WTC11 (cell line): ENCODE measurements at regions not wholly inside any gene's neighbourhood (a gene's known extent, or its start where the extent isn't known, plus 50 kb on each side); places are given as distances from the start of the nearest gene placed in this dataset.
"Not testable (repeated sequence)": the region's sequence is repeated elsewhere in the genome, so short reads cannot be mapped to it uniquely, and the experiment has no call there.

Experiments
- ATAC-seq: fragments of 200-7000 bp; cut with Tn5 transposase; 2 replicates; pipeline ENCODE4 v1.10.0; 2021; ENCODE audit warnings: mild to moderate bottlenecking, moderate library complexity
- CTCF ChIA-PET: fragments of 300-600 bp; sonication (Branson Sonifier 250); formaldehyde crosslinking; loops from one replicate; lab custom pipeline; 2021; ENCODE audit warnings: antibody characterized with exemption; lab: Charles Lee
- POLR2A ChIA-PET: fragments of 350-600 bp; sonication (Branson Sonifier 250); formaldehyde crosslinking; loops from one replicate; lab custom pipeline; 2021; ENCODE audit warnings: antibody characterized with exemption; lab: Charles Lee
- DNase-seq: peaks from one replicate; pipeline ENCODE4 v3.0.0; 2021; ENCODE audit warnings: low spot score
- H3K27ac Mint-ChIP-seq: 2 replicates; pipeline ENCODE4 v1.8.0; 2021; ENCODE audit warnings: mixed read lengths
- H3K27me3 Mint-ChIP-seq: 2 replicates; pipeline ENCODE4 v1.8.0; 2021; ENCODE audit warnings: low read depth, mild to moderate bottlenecking, moderate library complexity, mixed read lengths
- H3K36me3 Mint-ChIP-seq: 2 replicates; pipeline ENCODE4 v1.8.0; 2021; ENCODE audit warnings: mixed read lengths
- H3K4me1 Mint-ChIP-seq: 2 replicates; pipeline ENCODE4 v1.8.0; 2022; ENCODE audit warnings: mixed read lengths
- H3K4me3 Mint-ChIP-seq: 2 replicates; pipeline ENCODE4 v1.8.0; 2021; ENCODE audit warnings: mild to moderate bottlenecking, moderate library complexity, mixed read lengths
- H3K9me3 Mint-ChIP-seq: 2 replicates; pipeline ENCODE4 v1.8.0; 2021; ENCODE audit warnings: mixed read lengths
- GTF2I ChIP-seq: fragments of 250-450 bp; sonication (Bioruptor Pico); conservative IDR thresholded peaks from 2 replicates; pipeline ENCODE4 v1.4.0; 2021; ENCODE audit warnings: mild to moderate bottlenecking
- NFATC4 ChIP-seq: fragments of 250-450 bp; sonication (Bioruptor Pico); IDR thresholded peaks from 2 replicates; pipeline ENCODE4 v1.9.0; 2021; ENCODE audit warnings: mild to moderate bottlenecking
- SMAD4 ChIP-seq: sonication (generic); formaldehyde crosslinking; IDR thresholded peaks from 2 replicates; pipeline ENCODE4 v1.8.0; 2022; ENCODE audit warnings: mild to moderate bottlenecking, missing genetic modification reagents
- ZNF396 ChIP-seq: fragments of 250-450 bp; sonication (Bioruptor Pico); IDR thresholded peaks from 2 replicates; pipeline ENCODE4 v1.8.0; 2021; ENCODE audit warnings: mild to moderate bottlenecking, moderate library complexity, borderline replicate concordance
- ZNF423 ChIP-seq: fragments of 250-450 bp; sonication (Bioruptor Pico); IDR thresholded peaks from 2 replicates; pipeline ENCODE4 v2.1.2; 2022; ENCODE audit warnings: mild to moderate bottlenecking, moderate library complexity
- TF ChIP-seq, protein P1 (sequence below): fragments of 250-450 bp; sonication (Bioruptor Pico); IDR thresholded peaks from 2 replicates; pipeline ENCODE4 v1.9.0; 2021; ENCODE audit warnings: mild to moderate bottlenecking, borderline replicate concordance
- TF ChIP-seq, protein P2 (sequence below): sonication (generic); formaldehyde crosslinking; IDR thresholded peaks from 2 replicates; pipeline ENCODE4 v1.8.0; 2022; ENCODE audit warnings: mild to moderate bottlenecking, missing genetic modification reagents
- TF ChIP-seq, protein P3 (sequence below): fragments of 200-600 bp; IDR thresholded peaks from 2 replicates; pipeline ENCODE4 v1.8.0; 2022; ENCODE audit warnings: antibody characterized with exemption
- TF ChIP-seq, protein P4 (sequence below): sonication (generic); formaldehyde crosslinking; IDR thresholded peaks from 2 replicates; pipeline ENCODE4 v1.8.0; 2022; ENCODE audit warnings: mild to moderate bottlenecking, missing genetic modification reagents
- TF ChIP-seq, protein P5 (sequence below): sonication (generic); formaldehyde crosslinking; IDR thresholded peaks from 2 replicates; pipeline ENCODE4 v1.8.1; 2022; ENCODE audit warnings: mild to moderate bottlenecking, missing genetic modification reagents, moderate library complexity, borderline replicate concordance
- TF ChIP-seq, protein P6 (sequence below): sonication (generic); formaldehyde crosslinking; IDR thresholded peaks from 2 replicates; pipeline ENCODE4 v1.8.1; 2023; ENCODE audit warnings: mild to moderate bottlenecking, moderate library complexity, missing genetic modification reagents
- TF ChIP-seq, protein P7 (sequence below): sonication (generic); formaldehyde crosslinking; IDR thresholded peaks from 2 replicates; pipeline ENCODE4 v1.8.1; 2023; ENCODE audit warnings: mild to moderate bottlenecking, missing genetic modification reagents, borderline replicate concordance

DNA sequence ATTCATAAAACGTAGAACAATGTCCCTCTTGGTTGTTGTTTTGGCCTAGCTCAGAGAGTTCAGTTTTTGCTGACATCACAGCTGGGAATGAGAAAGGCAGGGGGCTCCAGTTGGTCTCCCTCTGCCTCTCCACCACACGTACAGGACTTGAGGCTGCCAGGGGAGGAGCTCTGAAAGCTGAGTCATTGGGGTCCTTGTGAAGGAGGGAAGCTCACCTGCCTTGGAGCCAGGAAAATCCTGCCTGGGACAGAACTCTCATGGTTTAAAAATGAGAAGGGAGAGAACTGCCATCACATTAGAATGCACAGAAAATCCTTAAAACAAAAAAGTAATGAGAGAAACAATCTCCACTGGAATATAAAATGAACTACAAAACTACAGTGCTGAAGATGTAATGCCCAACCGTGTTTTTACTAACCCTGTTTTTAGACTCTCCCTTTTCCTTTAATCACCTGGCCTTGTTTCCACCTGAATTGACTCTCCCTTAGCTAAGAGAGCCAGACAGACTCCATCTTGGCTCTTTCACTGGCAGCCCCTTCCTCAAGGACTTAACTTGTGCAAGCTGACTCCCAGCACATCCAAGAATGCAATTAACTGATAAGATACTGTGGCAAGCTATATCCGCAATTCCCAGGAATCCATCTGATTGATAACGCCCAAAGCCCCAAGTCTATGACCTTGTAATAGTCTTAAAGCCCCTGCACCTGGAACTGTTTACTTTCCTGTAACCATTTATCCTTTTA is 58.6 kb upstream of the TARP start:
- CTCF ChIA-PET, result interaction anchor here (0.6 to 3.1 kb wide), 24 partner anchors 9 to 969 kb away, joined by 3 to 69 read pairs (median 8); partner anchors contain the start of genes SFRP4 and STARD3NL
- POLR2A ChIA-PET, result interaction anchor here (0.7 kb wide), 1 partner anchor 35 kb away, joined by 3 read pairs; no protein-coding TSS in a partner anchor
- 0 out of 2 replicates have a peak, but pooled peaks have one; percentile 3 for ATAC-seq
- 0 out of 2 replicates have a peak, but pooled peaks have one; percentile 15 for TF ChIP-seq ZNF396 (CRISPR knock-in tag)
- TF ChIP-seq, all 79 proteins: peak for 1; not testable (repeated sequence) for 78
- H3K4me3 Mint-ChIP-seq, H3K36me3 Mint-ChIP-seq, H3K27me3 Mint-ChIP-seq, DNase-seq, H3K9me3 Mint-ChIP-seq: not testable (repeated sequence)
- peak overlapping the region; percentile 75 for H3K27ac Mint-ChIP-seq
- peaks cover 45% of the 10 kb centered on the region for H3K4me1 Mint-ChIP-seq

DNA sequence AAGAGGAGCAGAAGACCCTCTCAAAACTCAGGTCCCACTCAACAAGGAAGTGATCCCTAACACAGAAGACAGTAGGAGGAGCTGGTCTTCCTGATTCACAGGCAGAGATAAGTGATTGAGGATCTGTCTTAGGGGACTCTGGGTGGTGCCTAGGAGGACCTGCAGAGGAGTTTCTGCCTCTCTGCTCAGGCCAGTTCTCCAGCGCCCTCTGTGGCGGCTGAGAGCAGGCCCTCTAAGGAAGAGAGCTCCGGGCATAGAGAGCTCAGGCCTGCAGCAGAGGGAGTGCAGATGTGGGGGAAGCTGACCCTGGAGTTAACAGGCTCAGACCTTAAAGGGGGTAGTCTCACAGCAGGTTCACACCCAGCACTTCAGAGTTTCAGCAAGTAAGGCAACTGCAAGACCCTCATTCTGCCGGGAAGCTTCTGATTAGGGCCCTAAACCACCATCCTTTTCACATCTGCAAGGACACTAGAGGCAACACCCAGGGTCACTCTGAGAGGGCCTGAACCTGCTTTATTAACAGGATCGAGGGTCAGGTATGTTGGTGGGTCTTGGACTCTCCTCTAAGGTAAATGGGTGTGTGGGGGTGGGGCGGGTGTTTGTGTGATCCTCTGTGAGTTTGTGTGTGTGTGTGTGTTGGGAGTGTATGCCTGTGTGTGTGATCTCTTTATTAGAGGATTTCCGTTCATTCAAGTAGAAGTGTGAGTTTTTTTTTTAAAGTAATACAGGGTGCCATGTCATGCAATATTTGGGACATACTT is 57.6 kb upstream of the TARP start:
- Mint-ChIP-seq H3K4me1 (peaks cover 45% of the 10 kb centered on the region), H3K36me3 (no peaks in the 10 kb centered on the region), H3K27ac (peak overlapping the region; percentile 75; the same call in 1 of the 2 replicates), H3K27me3 (no peaks in the 10 kb centered on the region), H3K9me3 (peaks cover 3% of the 10 kb centered on the region; the same call in 1 of the 2 replicates), H3K4me3 (peak overlapping the region; percentile 46)
- DNase-seq (peak; percentile 83), ATAC-seq (peak; percentile 91)
- ChIA-PET POLR2A (interaction anchor here (1.2 kb wide), 1 partner anchor 115 kb away, joined by 4 read pairs; no protein-coding TSS in a partner anchor), CTCF (interaction anchor here (0.6 to 3.1 kb wide), 58 partner anchors 9 to 1023 kb away, joined by 3 to 69 read pairs (median 4); partner anchors contain the start of genes EPDR1, SFRP4 and STARD3NL)
- TF ChIP-seq, protein P1, sequence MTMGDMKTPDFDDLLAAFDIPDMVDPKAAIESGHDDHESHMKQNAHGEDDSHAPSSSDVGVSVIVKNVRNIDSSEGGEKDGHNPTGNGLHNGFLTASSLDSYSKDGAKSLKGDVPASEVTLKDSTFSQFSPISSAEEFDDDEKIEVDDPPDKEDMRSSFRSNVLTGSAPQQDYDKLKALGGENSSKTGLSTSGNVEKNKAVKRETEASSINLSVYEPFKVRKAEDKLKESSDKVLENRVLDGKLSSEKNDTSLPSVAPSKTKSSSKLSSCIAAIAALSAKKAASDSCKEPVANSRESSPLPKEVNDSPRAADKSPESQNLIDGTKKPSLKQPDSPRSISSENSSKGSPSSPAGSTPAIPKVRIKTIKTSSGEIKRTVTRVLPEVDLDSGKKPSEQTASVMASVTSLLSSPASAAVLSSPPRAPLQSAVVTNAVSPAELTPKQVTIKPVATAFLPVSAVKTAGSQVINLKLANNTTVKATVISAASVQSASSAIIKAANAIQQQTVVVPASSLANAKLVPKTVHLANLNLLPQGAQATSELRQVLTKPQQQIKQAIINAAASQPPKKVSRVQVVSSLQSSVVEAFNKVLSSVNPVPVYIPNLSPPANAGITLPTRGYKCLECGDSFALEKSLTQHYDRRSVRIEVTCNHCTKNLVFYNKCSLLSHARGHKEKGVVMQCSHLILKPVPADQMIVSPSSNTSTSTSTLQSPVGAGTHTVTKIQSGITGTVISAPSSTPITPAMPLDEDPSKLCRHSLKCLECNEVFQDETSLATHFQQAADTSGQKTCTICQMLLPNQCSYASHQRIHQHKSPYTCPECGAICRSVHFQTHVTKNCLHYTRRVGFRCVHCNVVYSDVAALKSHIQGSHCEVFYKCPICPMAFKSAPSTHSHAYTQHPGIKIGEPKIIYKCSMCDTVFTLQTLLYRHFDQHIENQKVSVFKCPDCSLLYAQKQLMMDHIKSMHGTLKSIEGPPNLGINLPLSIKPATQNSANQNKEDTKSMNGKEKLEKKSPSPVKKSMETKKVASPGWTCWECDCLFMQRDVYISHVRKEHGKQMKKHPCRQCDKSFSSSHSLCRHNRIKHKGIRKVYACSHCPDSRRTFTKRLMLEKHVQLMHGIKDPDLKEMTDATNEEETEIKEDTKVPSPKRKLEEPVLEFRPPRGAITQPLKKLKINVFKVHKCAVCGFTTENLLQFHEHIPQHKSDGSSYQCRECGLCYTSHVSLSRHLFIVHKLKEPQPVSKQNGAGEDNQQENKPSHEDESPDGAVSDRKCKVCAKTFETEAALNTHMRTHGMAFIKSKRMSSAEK, result no peak
- no peak for TF ChIP-seq ZNF423
- TF ChIP-seq, protein P2, sequence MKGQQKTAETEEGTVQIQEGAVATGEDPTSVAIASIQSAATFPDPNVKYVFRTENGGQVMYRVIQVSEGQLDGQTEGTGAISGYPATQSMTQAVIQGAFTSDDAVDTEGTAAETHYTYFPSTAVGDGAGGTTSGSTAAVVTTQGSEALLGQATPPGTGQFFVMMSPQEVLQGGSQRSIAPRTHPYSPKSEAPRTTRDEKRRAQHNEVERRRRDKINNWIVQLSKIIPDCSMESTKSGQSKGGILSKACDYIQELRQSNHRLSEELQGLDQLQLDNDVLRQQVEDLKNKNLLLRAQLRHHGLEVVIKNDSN (CRISPR knock-in tag), result no peak
- TF ChIP-seq, protein P3, sequence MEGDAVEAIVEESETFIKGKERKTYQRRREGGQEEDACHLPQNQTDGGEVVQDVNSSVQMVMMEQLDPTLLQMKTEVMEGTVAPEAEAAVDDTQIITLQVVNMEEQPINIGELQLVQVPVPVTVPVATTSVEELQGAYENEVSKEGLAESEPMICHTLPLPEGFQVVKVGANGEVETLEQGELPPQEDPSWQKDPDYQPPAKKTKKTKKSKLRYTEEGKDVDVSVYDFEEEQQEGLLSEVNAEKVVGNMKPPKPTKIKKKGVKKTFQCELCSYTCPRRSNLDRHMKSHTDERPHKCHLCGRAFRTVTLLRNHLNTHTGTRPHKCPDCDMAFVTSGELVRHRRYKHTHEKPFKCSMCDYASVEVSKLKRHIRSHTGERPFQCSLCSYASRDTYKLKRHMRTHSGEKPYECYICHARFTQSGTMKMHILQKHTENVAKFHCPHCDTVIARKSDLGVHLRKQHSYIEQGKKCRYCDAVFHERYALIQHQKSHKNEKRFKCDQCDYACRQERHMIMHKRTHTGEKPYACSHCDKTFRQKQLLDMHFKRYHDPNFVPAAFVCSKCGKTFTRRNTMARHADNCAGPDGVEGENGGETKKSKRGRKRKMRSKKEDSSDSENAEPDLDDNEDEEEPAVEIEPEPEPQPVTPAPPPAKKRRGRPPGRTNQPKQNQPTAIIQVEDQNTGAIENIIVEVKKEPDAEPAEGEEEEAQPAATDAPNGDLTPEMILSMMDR, result peak; percentile 26; the same call in 1 of the 2 replicates
- TF ChIP-seq GTF2I (CRISPR knock-in tag), result no peak
- TF ChIP-seq, protein P4, sequence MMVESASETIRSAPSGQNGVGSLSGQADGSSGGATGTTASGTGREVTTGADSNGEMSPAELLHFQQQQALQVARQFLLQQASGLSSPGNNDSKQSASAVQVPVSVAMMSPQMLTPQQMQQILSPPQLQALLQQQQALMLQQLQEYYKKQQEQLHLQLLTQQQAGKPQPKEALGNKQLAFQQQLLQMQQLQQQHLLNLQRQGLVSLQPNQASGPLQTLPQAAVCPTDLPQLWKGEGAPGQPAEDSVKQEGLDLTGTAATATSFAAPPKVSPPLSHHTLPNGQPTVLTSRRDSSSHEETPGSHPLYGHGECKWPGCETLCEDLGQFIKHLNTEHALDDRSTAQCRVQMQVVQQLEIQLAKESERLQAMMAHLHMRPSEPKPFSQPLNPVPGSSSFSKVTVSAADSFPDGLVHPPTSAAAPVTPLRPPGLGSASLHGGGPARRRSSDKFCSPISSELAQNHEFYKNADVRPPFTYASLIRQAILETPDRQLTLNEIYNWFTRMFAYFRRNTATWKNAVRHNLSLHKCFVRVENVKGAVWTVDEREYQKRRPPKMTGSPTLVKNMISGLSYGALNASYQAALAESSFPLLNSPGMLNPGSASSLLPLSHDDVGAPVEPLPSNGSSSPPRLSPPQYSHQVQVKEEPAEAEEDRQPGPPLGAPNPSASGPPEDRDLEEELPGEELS (CRISPR knock-in tag), result no peak
- TF ChIP-seq, protein P5, sequence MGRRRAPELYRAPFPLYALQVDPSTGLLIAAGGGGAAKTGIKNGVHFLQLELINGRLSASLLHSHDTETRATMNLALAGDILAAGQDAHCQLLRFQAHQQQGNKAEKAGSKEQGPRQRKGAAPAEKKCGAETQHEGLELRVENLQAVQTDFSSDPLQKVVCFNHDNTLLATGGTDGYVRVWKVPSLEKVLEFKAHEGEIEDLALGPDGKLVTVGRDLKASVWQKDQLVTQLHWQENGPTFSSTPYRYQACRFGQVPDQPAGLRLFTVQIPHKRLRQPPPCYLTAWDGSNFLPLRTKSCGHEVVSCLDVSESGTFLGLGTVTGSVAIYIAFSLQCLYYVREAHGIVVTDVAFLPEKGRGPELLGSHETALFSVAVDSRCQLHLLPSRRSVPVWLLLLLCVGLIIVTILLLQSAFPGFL (CRISPR knock-in tag), result no peak
- no peak for TF ChIP-seq SMAD4 (CRISPR knock-in tag)
- TF ChIP-seq NFATC4, result no peak
- TF ChIP-seq, protein P6, sequence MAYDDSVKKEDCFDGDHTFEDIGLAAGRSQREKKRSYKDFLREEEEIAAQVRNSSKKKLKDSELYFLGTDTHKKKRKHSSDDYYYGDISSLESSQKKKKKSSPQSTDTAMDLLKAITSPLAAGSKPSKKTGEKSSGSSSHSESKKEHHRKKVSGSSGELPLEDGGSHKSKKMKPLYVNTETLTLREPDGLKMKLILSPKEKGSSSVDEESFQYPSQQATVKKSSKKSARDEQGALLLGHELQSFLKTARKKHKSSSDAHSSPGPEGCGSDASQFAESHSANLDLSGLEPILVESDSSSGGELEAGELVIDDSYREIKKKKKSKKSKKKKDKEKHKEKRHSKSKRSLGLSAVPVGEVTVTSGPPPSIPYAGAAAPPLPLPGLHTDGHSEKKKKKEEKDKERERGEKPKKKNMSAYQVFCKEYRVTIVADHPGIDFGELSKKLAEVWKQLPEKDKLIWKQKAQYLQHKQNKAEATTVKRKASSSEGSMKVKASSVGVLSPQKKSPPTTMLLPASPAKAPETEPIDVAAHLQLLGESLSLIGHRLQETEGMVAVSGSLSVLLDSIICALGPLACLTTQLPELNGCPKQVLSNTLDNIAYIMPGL (CRISPR knock-in tag), result 0 out of 2 replicates have a peak, but pooled peaks have one; percentile 49
- TF ChIP-seq, protein P7, sequence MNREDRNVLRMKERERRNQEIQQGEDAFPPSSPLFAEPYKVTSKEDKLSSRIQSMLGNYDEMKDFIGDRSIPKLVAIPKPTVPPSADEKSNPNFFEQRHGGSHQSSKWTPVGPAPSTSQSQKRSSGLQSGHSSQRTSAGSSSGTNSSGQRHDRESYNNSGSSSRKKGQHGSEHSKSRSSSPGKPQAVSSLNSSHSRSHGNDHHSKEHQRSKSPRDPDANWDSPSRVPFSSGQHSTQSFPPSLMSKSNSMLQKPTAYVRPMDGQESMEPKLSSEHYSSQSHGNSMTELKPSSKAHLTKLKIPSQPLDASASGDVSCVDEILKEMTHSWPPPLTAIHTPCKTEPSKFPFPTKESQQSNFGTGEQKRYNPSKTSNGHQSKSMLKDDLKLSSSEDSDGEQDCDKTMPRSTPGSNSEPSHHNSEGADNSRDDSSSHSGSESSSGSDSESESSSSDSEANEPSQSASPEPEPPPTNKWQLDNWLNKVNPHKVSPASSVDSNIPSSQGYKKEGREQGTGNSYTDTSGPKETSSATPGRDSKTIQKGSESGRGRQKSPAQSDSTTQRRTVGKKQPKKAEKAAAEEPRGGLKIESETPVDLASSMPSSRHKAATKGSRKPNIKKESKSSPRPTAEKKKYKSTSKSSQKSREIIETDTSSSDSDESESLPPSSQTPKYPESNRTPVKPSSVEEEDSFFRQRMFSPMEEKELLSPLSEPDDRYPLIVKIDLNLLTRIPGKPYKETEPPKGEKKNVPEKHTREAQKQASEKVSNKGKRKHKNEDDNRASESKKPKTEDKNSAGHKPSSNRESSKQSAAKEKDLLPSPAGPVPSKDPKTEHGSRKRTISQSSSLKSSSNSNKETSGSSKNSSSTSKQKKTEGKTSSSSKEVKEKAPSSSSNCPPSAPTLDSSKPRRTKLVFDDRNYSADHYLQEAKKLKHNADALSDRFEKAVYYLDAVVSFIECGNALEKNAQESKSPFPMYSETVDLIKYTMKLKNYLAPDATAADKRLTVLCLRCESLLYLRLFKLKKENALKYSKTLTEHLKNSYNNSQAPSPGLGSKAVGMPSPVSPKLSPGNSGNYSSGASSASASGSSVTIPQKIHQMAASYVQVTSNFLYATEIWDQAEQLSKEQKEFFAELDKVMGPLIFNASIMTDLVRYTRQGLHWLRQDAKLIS (CRISPR knock-in tag), result no peak
